ENCODE measurements at regions not wholly inside any gene's neighbourhood (a gene's known extent, or its start where the extent isn't known, plus 50 kb on each side); places are given as distances from the start of the nearest gene placed in this dataset.

DNA sequence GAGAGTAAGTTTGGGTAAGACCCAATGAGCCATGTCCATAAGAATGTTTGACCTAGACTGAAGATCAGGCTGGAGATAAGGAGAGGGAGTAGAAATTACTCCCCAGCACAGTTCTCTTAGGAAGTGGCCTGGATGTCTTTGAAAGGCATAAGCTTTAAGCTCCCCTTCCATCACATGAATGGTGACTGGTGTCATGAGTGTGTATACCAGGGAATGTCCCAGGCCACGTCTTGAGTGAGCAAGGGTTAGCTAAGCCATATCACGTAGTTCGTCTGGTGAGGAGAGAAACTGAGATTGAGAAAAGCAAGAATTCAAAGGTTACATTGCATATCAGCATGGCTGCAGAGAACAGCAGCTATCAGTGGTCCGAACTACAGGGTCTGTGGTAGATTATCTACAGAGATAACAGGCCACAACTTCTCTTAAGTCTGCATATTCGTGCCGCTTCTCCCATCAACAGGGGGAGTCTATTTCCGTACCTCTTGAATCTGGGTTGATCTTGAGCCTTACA is 60.1 kb upstream of the BMP2 start:
- Mint-ChIP-seq H3K4me1 (no peaks in the 10 kb centered on the region), H3K9me3 (no peaks in the 10 kb centered on the region), H3K36me3 (ENCODE audit: low read depth) (no peaks in the 10 kb centered on the region), H3K4me3 (no peak overlapping the region), H3K27ac (ENCODE audit: unreplicated experiment) (no peak overlapping the region), H3K27me3 (ENCODE audit: low read depth) (no peaks in the 10 kb centered on the region)
- TF ChIP-seq, protein P1, sequence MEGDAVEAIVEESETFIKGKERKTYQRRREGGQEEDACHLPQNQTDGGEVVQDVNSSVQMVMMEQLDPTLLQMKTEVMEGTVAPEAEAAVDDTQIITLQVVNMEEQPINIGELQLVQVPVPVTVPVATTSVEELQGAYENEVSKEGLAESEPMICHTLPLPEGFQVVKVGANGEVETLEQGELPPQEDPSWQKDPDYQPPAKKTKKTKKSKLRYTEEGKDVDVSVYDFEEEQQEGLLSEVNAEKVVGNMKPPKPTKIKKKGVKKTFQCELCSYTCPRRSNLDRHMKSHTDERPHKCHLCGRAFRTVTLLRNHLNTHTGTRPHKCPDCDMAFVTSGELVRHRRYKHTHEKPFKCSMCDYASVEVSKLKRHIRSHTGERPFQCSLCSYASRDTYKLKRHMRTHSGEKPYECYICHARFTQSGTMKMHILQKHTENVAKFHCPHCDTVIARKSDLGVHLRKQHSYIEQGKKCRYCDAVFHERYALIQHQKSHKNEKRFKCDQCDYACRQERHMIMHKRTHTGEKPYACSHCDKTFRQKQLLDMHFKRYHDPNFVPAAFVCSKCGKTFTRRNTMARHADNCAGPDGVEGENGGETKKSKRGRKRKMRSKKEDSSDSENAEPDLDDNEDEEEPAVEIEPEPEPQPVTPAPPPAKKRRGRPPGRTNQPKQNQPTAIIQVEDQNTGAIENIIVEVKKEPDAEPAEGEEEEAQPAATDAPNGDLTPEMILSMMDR (conservative IDR thresholded peaks at IDR 0.05): no peak
- no peak for DNase-seq (ENCODE audit: low read depth, low spot score)

DNA sequence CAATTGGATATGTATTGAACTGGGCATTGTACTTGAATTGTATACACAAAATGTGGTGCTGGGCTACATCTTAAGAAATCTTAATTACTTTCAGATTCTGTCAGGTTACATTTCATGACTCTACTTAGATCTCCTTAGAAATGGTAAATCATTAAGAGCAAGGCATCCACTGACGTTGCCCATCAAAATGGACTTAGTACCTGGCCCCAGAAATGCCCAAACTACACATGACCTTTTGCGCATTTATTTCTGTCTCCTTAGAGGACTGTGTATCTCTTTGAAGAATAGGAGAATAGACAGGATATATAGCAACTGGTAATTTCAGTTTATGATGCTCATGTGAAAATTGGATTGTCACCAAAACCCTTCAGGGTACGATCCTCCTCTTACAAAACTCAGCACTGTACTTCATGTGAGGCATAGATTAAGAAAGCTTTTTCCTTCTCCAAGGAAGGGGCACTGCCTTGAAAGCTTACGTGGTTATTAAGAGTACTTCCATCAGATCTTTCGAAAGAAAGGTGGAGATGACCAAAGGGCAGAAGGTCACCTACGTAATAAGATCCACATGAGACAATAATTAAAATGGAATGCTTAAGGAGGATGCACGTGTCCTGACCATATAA is 61.4 kb upstream of the BMP2 start:
- Mint-ChIP-seq H3K27ac (ENCODE audit: unreplicated experiment) (no peak overlapping the region), H3K4me3 (no peak overlapping the region), H3K4me1 (no peaks in the 10 kb centered on the region), H3K36me3 (ENCODE audit: low read depth) (no peaks in the 10 kb centered on the region), H3K9me3 (no peaks in the 10 kb centered on the region), H3K27me3 (ENCODE audit: low read depth) (no peaks in the 10 kb centered on the region)
- no peak for DNase-seq (ENCODE audit: low read depth, low spot score)
- TF ChIP-seq, protein P1 (conservative IDR thresholded peaks at IDR 0.05): no peak

- Mint-ChIP-seq H3K27ac (ENCODE audit: unreplicated experiment) (no peak overlapping the region), H3K9me3 (no peaks in the 10 kb centered on the region), H3K4me3 (no peak overlapping the region), H3K36me3 (ENCODE audit: low read depth) (no peaks in the 10 kb centered on the region), H3K4me1 (no peaks in the 10 kb centered on the region), H3K27me3 (ENCODE audit: low read depth) (no peaks in the 10 kb centered on the region)
- no peak for DNase-seq (ENCODE audit: low read depth, low spot score)
- TF ChIP-seq, protein P1 (conservative IDR thresholded peaks at IDR 0.05): no peak
Observed at GRCh38 chr20:6705106-6705766, 62.2 kb upstream of the BMP2 start.

- TF ChIP-seq, protein P1 (conservative IDR thresholded peaks at IDR 0.05): no peak
- Mint-ChIP-seq H3K9me3 (no peaks in the 10 kb centered on the region), H3K4me3 (no peak overlapping the region), H3K27ac (ENCODE audit: unreplicated experiment) (no peak overlapping the region), H3K36me3 (ENCODE audit: low read depth) (no peaks in the 10 kb centered on the region), H3K27me3 (ENCODE audit: low read depth) (no peaks in the 10 kb centered on the region), H3K4me1 (no peaks in the 10 kb centered on the region)
- no peak for DNase-seq (ENCODE audit: low read depth, low spot score)
Observed at GRCh38 chr20:6704132-6704861, 63.2 kb upstream of the BMP2 start.

DNA sequence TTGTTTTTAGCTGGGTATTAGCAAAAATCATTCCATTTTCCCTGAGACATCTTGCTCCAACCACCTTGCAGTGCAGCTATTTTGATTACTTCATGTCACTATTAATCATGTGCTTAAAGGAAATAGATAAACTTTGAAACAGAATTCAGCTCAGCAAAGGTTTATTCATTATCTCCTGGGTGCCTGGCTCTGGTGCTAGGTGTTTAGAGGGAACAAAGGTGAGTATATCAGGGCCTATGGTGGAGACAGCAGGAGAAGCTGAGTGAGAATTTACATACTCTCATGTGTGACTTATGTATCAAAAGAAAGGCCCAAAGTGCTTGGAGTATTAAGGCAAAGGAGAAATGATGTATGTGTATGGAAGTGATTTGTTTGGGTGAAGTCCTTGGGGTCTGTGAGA is 63.8 kb upstream of the BMP2 start:
- H3K36me3 Mint-ChIP-seq (ENCODE audit: low read depth): no peaks in the 10 kb centered on the region
- H3K27me3 Mint-ChIP-seq (ENCODE audit: low read depth): no peaks in the 10 kb centered on the region
- TF ChIP-seq, protein P1 (conservative IDR thresholded peaks at IDR 0.05): no peak
- no peaks in the 10 kb centered on the region for H3K4me1 Mint-ChIP-seq
- H3K27ac Mint-ChIP-seq (ENCODE audit: unreplicated experiment): no peak overlapping the region
- H3K4me3 Mint-ChIP-seq: no peak overlapping the region
- DNase-seq (ENCODE audit: low read depth, low spot score): no peak
- no peaks in the 10 kb centered on the region for H3K9me3 Mint-ChIP-seq
